Activated T-cell treated with anti-CD3 and anti-CD28 coated beads, Interleukin-2, amount 50 U/mL, for 72 hours (primary cell): ENCODE measurements at regions not wholly inside any gene's neighbourhood (a gene's known extent, or its start where the extent isn't known, plus 50 kb on each side); places are given as distances from the start of the nearest gene placed in this dataset.

Source experiments
- ATAC-seq, 2 donors: fragments of 150-1000 bp; cut with Tn5 transposase; replicated peaks in 1 of 2; 2 replicates each; pipeline ENCODE4 v1.10.0; 2021; ENCODE audit warnings: moderate library complexity in 2 of 2, mild to moderate bottlenecking in 1 of 2
- DNase-seq, 2 donors: peaks; one replicate each; pipeline ENCODE4 v3.0.0; 2021 to 2022; ENCODE audit warnings: mixed read lengths in 1 of 2
- H3K27ac Mint-ChIP-seq: one replicate; pipeline ENCODE4 v1.8.0; 2022; ENCODE audit warnings: mild to moderate bottlenecking, moderate library complexity, mixed read lengths
- H3K27me3 Mint-ChIP-seq: one replicate; pipeline ENCODE4 v1.8.0; 2022; ENCODE audit warnings: low read depth, mixed read lengths
- H3K36me3 Mint-ChIP-seq, 2 donors: one replicate each; pipeline ENCODE4 v1.8.0; 2022; ENCODE audit warnings: mixed read lengths in 2 of 2, mild to moderate bottlenecking in 1 of 2; ENCODE audit not compliant: insufficient read depth in 2 of 2
- H3K4me1 Mint-ChIP-seq: one replicate; pipeline ENCODE4 v1.8.0; 2022; ENCODE audit warnings: low read depth, mixed read lengths
- H3K4me3 Mint-ChIP-seq, 2 donors: one replicate each; pipeline ENCODE4 v1.8.0; 2022; ENCODE audit warnings: mild to moderate bottlenecking in 2 of 2, mixed read lengths in 2 of 2, moderate library complexity in 2 of 2
- H3K9me3 Mint-ChIP-seq, 2 donors: one replicate each; pipeline ENCODE4 v1.8.0; 2022; ENCODE audit warnings: mixed read lengths in 2 of 2

DNA sequence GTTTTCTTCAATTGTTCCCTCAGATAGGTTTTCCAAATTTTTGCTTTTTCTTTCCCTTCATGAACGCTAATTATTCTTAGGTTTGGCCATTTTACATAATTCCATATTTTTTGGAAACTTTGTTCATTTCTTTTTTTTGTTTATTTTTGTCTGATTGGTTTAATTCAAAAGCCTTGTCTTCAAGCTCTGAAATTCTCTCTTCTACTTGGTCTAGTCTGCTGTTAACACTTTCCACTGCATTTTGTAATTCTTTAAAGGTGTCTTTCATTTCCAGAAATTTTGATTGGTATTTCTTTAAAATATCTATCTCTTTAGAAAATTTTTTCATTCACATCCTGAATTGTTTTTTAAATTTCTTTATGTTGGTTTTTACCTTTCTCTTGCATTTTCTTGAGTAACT lies 63.9 kb upstream of the VLDLR start:
- Mint-ChIP-seq H3K4me3 (no peak overlapping the region), H3K9me3 (peaks cover 4% of the 10 kb centered on the region in 2 donors), H3K27me3 (no peaks in the 10 kb centered on the region), H3K27ac (no peak overlapping the region), H3K36me3 (no peaks in the 10 kb centered on the region), H3K4me1 (no peaks in the 10 kb centered on the region)
- ATAC-seq (no peak), DNase-seq (no peak)

DNA sequence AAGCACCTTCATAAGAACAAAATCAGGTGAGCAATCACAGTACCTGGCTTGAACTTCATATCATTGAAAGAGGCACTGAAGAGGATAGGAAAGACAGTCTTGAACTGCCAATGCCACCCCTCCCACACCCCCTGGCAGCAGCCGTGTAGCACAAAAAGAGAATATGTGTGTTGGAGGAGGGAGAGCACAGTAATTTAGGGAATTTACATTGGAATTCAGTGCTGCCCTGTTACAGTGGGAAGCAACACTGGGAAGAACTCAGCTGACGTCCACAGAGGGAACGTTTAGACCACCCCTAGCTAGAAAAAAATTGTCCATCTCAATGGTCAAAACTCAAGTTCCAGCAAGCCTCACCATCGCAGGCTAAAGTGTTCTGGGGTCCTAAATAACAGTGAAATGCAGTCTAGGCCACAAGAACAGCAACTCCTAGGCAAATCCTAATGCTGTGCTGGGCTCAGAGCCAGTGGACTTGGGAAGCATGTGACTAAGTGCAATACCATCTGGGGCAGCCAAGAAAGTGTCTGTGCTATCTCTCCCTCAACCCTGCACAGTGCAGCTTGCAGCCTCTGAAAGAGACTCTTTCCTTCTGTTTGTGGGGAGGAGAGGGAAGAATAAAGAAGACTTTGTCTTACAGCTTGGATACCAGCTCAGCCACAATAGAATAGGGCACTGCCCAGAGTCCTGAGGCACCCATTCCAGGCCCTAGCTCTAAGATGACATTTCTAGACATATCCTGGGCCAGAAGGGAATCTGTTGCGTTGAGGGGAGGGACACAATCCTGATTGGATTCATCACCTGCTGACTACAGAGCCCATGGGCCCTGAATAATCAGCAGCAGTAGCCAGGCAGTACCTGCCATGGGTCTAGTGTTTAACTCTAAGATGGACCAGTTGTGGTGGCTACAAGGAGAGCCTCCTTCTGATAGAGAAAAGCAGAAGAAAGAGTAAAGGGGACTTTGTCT lies 62.1 kb upstream of the VLDLR start:
- no peaks in the 10 kb centered on the region for H3K4me1 Mint-ChIP-seq
- H3K9me3 Mint-ChIP-seq, result peaks cover 4% of the 10 kb centered on the region in 2 donors
- no peak for ATAC-seq
- H3K36me3 Mint-ChIP-seq, result no peaks in the 10 kb centered on the region
- H3K27me3 Mint-ChIP-seq, result no peaks in the 10 kb centered on the region
- H3K27ac Mint-ChIP-seq, result no peak overlapping the region
- DNase-seq, result no peak
- H3K4me3 Mint-ChIP-seq, result no peak overlapping the region

GRCh38 chr9:2560180-2560579 lies 61.4 kb upstream of the VLDLR start:
- Mint-ChIP-seq H3K27me3 (no peaks in the 10 kb centered on the region), H3K9me3 (peaks cover 4% of the 10 kb centered on the region in 2 donors), H3K27ac (no peak overlapping the region), H3K4me3 (no peak overlapping the region), H3K36me3 (no peaks in the 10 kb centered on the region), H3K4me1 (no peaks in the 10 kb centered on the region)
- ATAC-seq, result no peak
- DNase-seq, result no peak

- no peaks in the 10 kb centered on the region for H3K36me3 Mint-ChIP-seq
- H3K4me3 Mint-ChIP-seq, result no peak overlapping the region
- ATAC-seq (no peak), DNase-seq (no peak)
- H3K9me3 Mint-ChIP-seq, result no peaks in the 10 kb centered on the region
- no peak overlapping the region for H3K27ac Mint-ChIP-seq
- H3K27me3 Mint-ChIP-seq, result peaks cover 14% of the 10 kb centered on the region
- no peaks in the 10 kb centered on the region for H3K4me1 Mint-ChIP-seq
Observed at GRCh38 chr9:2565676-2566340, 55.8 kb upstream of the VLDLR start.

DNA sequence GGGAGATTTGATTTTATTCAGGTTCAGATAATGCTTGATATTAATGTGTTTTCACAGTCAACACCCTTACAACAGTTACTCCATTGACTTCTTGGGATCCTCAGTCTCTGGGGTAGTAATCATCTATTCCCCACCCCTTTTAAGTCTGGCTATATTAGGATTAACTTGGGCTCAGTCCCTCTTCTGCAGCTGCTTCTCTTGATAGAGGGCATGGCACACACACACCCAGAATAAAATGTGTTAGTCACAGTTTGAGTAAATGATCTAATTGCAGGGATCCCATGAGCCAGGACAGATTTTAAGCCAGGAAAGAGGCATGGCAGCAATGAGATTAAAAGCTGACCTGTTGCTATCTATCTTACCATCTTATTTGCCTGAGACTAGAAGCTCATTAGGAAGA lies 53.7 kb upstream of the VLDLR start:
- no peak overlapping the region for H3K27ac Mint-ChIP-seq
- H3K4me1 Mint-ChIP-seq, result no peaks in the 10 kb centered on the region
- no peaks in the 10 kb centered on the region for H3K36me3 Mint-ChIP-seq
- ATAC-seq (no peak), DNase-seq (no peak)
- peaks cover 14% of the 10 kb centered on the region for H3K27me3 Mint-ChIP-seq
- H3K4me3 Mint-ChIP-seq, result no peak overlapping the region
- H3K9me3 Mint-ChIP-seq, result no peaks in the 10 kb centered on the region

DNA sequence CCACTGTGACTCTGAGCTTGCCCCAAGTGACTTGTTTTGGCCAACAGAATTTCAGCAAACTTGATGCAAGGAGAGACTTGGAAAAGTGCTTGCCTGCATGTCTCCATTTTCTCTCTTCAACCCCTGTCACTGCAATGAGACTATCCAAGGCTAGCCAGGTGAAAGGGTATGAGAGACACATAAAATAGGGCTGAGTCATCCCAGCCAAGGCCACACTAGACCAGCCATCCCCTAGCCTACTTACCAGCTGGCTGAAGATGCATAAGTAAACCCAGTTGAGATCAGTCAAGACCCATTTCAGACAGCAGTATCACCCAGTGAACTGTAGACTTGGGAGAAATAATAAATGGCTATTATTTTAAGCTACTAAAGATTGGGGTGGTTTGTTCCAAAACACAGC lies 52.9 kb upstream of the VLDLR start:
- no peaks in the 10 kb centered on the region for H3K4me1 Mint-ChIP-seq
- no peak overlapping the region for H3K4me3 Mint-ChIP-seq
- no peaks in the 10 kb centered on the region for H3K36me3 Mint-ChIP-seq
- peaks cover 20% of the 10 kb centered on the region for H3K27me3 Mint-ChIP-seq
- no peak overlapping the region for H3K27ac Mint-ChIP-seq
- H3K9me3 Mint-ChIP-seq, result no peaks in the 10 kb centered on the region
- no peak for DNase-seq
- no peak for ATAC-seq

DNA sequence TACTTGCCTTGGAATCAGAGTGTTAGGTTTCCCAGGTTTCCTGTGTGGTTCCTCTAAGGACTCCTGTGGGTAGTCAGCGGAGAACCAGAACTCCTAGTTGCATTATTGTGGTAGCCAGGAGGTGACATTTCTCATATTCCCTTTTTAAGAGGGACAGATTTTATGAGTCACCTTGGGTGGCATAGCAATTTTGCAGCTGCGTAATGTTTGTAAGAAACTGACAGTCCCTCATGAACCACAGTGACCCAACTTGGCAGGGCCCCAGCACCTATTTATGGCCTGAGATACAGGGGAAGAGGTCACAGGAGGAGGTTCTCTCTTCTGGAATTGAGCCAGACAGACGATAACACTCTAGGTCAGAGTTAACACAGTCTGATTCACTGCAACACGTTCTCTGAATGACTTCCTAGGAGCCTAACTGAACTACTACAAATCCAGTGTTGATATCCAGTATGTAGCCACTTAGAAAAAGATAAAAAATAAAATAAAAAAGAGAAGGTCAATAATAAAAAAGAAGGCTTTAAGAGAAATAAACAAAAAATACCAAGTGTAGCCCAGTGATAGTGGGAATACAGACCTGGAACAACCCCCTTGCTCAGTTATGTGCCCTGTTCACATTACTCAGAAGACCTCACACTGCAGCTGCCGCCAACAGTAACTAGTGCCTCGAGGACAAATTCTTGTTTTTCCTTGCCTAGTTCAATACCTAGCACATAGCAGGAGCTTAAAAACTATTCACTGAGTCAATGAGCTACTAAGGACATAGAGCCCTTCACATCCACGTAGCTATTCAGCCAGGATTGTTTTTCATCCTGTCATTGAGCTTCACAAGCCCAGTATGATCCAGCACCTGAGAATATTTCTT lies 50.7 kb upstream of the VLDLR start:
- peak; percentile 98 for ATAC-seq
- no peaks in the 10 kb centered on the region for H3K9me3 Mint-ChIP-seq
- DNase-seq, result peak; percentile 56 to 69

More for the DNA sequence above, 50.7 kb upstream of the VLDLR start:
- no peak overlapping the region for H3K4me3 Mint-ChIP-seq
- H3K36me3 Mint-ChIP-seq, result no peaks in the 10 kb centered on the region
- H3K4me1 Mint-ChIP-seq, result no peaks in the 10 kb centered on the region
- no peak overlapping the region for H3K27ac Mint-ChIP-seq
- peaks cover 22% of the 10 kb centered on the region for H3K27me3 Mint-ChIP-seq
